ENCODE measurements at regions not wholly inside any gene's neighbourhood (a gene's known extent, or its start where the extent isn't known, plus 50 kb on each side); places are given as distances from the start of the nearest gene placed in this dataset.

- no peak for DNase-seq
These were observed 158.8 kb downstream of the SCP2D1 start for GRCh38 chr20:18972251-18972876.

- DNase-seq, result no peak
These were observed 160.1 kb downstream of the SCP2D1 start for GRCh38 chr20:18973529-18974173.

- no peak for DNase-seq
These were observed 161.1 kb downstream of the SCP2D1 start for GRCh38 chr20:18974660-18975059.

DNA sequence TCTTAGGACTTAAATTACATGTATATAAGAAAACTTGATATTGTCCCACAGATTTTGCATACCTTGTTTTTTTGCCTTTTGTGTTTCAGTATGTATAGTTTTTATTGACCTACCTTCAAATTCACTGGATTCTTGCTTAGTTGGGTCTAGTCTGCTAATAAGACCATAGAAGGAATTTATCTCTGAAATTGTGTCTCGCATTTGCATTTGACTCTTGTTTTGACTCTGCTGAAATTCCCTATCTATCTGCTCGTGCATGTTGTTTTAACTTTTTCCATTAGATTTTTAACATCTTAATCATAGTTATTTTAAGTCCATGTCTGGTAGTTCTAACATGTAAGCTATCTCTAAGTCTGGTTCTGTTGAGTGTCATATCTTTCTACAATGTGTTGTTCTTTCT lies 163.9 kb downstream of the SCP2D1 start:
- DNase-seq, result no peak

GRCh38 chr20:18978311-18978710 lies 164.7 kb downstream of the SCP2D1 start:
- no peak for DNase-seq

DNA sequence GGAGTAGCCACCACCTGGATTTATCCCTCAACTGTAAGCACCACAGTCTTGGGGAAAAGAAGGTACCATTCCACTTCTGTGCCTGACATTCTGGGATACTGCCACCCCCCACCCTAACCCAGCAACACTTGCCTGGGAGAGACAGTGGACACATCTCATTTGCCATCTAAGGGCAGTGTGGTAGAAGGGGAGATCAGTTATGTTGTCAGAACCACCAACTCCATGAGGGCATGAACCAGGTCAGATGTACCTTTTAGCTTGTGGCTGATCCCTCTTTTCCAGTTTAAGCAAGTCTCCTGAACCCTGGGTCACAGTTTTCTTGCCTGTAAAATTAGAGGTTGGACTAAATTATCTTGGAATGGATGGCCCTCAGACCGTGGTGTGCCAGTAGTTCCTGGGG lies 165.5 kb downstream of the SCP2D1 start:
- DNase-seq, result no peak

GRCh38 chr20:18981962-18982539 lies 168.5 kb downstream of the SCP2D1 start:
- DNase-seq, result no peak

DNA sequence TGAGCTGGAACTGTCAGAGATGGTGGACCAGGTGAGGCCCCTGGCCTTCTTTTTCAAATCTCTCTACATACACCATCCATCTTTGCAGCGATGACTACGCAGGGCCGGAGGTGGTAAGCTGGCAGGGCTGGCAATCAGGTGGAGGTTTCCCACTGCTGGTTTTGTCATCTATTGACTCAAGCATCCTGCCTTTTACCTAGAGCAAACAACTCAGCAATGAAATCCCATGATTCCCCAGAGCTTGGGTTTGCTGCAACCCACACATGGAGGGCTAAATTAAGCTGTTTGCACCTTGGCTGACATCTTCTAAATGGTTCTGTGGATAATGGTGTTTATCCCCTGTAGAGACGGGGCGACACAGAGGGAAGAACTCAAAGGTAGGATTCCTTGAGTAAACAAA lies 170.2 kb downstream of the SCP2D1 start:
- DNase-seq, result no peak

- DNase-seq, result no peak
These were observed 170.9 kb downstream of the SCP2D1 start for GRCh38 chr20:18984238-18985200.

DNA sequence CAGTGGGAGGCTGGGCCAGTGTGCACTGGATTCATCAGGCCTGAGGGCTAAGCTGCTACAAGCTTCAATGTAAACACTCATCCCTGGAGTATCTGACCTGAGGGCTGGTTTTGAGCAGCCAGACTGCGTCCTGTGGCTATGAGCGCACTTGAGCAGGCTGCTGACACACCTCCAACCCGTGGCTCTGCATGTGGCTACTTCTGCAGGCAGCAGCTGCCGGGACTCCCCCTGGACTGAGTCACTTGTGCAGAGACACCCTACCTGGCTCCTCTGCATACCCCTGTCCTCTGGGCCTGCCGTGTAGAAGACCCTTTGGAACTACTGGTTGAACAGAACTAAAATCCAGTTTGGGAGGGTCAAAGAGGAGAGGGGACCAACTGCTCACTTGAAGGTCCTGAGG lies 172.0 kb downstream of the SCP2D1 start:
- no peak for DNase-seq

DNA sequence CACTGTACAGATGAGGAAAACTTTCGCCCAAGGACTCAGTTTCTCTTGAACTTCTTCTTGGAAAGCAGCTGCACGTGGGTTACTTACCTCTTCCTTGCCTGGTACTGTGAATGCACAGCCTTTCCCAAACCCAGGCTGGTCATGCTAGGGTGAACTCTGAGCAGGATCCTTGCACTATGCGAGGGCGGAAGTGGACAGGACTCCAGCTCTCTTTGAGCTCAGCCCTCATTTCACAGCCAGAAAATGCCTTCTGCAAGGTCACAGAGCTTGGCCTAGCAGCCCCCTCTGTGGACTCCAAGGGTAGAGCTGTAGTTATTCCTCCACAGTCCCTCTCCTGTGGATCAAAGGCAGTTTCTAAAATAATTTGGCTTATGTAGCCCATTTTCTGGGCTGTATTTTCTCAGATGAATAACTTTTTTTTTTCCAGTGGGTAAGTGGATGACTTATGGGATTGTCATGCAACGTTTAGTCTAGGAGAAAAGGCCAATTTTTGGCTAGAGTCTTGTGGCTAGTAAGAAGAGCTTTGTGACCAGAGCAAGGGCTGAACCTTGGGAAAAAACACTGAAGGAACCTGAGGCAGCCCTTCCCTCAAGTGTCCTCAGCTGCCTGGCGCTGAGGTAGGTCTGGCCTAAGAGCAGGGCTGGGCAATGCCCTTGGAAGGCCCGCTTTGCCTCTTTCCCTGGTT lies 172.7 kb downstream of the SCP2D1 start:
- DNase-seq, result no peak

DNA sequence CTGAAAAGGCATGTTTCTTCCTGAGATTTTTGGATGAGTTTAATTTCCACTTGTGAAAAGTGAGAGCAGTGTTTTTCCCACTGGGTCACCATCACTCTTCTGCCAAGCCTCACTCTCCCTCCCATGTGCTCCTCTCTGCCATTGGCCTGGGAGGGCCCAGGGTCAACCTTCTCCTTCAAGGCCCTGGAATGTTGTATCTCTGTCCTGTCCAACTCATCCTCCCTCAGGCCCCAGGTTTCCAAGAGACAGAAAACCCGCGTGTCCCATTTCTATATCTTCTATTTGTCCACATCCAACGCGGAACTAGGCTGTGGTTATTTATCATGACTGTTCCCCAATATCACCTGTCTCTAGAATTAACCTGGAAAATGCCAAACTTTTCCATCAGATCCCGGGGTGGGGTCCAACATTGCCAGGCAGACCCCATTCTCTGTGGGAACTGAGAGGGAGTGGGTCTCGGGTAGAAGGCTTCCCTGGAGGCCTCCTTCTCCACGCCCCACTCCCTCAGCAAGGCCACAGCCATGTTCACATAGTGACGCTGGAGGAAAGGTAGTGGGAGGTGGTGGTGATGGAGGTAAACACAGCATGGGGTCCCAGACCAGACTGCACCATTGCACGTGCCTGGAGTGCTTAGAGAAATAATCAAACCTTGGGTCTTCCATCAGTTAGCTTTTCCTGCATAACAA lies 173.5 kb downstream of the SCP2D1 start:
- DNase-seq, result no peak

DNA sequence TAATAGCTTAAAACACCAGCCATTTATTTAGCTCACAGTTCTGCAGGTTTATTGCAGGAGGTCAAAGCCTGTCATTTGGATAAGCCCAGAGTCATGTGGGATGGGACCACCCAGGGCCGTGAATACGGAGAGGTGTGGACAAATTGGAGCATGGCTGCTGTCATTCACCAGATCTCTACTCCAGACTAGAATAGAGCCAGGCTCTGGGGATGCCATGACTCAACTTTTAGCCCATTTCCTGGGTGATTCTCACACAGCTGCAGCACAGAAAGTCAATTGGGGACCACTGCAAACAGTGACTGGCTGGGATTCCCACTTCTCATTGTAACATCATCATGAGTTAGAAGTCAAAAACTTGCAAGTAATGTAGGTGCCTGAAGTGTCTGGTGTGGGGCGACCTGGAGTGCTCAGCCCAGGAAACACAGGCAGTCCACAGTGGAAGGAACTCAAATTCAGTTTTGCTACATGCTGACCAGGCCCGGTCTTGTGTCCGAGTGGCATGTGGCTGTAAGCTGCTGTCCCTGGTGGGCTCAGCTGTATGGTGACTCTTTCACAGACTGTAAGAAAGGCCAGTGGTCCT lies 174.3 kb downstream of the SCP2D1 start:
- no peak for DNase-seq

DNA sequence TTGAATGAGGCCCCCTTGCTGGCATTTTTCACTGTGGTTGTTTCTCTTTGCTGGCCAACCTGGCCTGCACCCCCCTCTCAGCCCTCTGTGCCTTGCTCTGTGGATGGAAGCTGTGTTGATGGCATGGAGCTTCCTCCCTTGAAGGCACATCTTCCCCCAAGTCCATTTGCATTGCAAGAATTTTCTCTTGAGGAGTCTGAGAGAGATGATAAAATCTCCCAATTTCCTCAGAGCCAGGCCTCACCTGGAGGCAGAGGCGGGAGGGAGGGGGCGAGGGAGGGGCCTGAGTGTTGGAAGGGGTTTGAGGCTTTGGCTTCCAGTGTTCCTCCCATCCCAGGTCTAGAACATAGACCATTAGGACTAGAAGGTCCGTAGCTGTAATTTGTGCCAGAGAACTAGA lies 175.1 kb downstream of the SCP2D1 start:
- no peak for DNase-seq

DNA sequence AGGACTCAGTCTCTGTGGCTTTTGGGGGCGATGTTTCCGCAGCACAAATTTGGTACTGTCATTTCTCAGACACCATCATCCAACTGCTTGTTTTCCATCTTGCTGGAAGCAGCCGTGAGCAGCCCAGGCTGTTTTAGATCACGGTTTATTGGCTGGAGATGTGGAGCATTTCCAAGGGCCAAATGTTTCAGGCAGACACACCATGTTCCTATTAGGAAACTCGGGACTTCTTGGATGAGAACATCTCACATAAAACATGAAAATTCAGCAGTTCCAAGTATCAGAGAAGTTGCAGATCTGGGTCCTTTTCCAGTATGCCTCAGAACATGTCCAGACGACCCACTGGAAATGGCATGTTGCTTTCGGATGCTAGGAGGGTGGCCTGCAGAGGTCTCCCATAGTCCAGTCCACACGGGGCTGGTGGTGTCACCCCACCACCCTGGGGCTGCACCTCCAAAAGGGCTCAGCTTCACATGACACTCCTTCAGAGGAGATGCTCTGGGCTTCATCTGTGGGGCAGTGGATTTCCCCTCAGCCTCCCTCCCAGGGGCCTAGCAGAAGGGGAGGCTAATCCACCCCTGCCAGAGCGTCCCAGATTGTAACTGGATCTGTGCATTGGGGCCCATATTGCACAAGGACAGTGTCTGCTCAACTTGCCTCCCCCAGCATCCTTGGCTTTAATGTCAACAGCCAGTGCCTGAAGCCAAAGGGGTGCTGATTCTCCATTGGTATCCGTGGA lies 176.3 kb downstream of the SCP2D1 start:
- no peak for DNase-seq

- no peak for DNase-seq
These were observed 177.4 kb downstream of the SCP2D1 start for GRCh38 chr20:18991012-18991411.

GRCh38 chr20:18992418-18992817 lies 178.8 kb downstream of the SCP2D1 start:
- no peak for DNase-seq

GRCh38 chr20:18995455-18995854 lies 181.9 kb downstream of the SCP2D1 start:
- DNase-seq, result no peak

GRCh38 chr20:18999086-18999485 lies 185.5 kb downstream of the SCP2D1 start:
- no peak for DNase-seq

DNA sequence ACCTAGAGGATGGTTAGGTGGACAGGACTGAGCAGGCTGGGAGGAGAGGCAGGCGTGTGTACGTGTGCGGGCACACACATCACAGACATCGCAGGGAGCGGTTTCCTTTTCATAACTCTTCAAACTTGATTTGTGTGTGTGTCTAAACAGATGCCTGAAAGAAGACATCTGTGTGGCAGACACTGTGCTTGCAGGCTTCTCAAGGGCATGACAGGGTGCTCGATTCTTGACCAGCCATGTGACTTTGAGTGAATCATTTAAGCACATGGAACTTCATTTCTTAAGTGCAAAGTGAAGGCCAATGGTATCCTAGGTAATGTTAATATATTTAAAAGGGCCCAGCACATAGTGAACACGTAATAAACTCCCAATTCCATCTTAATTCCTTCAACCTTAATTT lies 186.5 kb downstream of the SCP2D1 start:
- DNase-seq, result no peak

GRCh38 chr20:19001177-19001576 lies 187.6 kb downstream of the SCP2D1 start:
- no peak for DNase-seq
